ENCODE measurements at regions not wholly inside any gene's neighbourhood (a gene's known extent, or its start where the extent isn't known, plus 50 kb on each side); places are given as distances from the start of the nearest gene placed in this dataset.
"Not testable (repeated sequence)": the region's sequence is repeated elsewhere in the genome, so short reads cannot be mapped to it uniquely, and the experiment has no call there.

DNA sequence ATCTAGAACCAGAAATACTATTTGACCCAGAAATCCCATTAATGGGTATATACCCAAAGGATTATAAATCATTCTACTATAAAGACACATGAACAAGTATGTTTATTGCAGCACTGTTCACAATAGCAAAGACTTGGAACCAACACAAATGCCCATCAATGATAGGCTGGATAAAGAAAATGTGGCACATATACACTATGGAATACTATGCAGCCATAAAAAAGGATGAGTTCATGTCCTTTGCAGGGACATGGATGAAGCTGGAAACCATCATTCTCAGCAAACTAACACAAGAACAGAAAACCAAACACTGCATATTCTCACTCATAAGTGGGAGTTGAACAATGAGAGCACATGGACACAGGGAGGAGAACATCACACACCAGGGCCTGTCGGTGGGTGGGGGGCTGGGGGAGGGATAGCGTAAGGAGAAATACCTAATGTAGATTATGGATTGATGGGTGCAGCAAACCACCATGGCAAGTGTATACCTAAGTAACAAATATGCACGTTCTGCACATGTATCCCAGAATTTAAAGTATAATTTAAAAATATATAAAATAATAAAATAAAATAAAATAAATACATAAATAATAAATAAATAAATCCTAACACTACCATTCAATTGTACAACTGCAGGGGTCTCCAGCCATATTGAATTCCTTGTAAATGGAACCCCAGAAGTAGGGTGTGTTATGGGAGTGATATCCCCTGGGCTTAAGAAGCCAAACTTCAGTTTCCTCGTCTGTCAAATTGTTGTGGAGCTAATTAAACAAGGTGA is 122.4 kb upstream of the CD82 start:
- TF ChIP-seq, protein P1, sequence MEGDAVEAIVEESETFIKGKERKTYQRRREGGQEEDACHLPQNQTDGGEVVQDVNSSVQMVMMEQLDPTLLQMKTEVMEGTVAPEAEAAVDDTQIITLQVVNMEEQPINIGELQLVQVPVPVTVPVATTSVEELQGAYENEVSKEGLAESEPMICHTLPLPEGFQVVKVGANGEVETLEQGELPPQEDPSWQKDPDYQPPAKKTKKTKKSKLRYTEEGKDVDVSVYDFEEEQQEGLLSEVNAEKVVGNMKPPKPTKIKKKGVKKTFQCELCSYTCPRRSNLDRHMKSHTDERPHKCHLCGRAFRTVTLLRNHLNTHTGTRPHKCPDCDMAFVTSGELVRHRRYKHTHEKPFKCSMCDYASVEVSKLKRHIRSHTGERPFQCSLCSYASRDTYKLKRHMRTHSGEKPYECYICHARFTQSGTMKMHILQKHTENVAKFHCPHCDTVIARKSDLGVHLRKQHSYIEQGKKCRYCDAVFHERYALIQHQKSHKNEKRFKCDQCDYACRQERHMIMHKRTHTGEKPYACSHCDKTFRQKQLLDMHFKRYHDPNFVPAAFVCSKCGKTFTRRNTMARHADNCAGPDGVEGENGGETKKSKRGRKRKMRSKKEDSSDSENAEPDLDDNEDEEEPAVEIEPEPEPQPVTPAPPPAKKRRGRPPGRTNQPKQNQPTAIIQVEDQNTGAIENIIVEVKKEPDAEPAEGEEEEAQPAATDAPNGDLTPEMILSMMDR (IDR thresholded peaks at IDR 0.05; ENCODE audit: low read depth, low read length): not testable (repeated sequence)
- TF ChIP-seq EZH2phosphoT487 (IDR thresholded peaks at IDR 0.05; ENCODE audit: low read depth): not testable (repeated sequence)

All from OCI-LY3 (cell line).